ENCODE measurements at regions not wholly inside any gene's neighbourhood (a gene's known extent, or its start where the extent isn't known, plus 50 kb on each side); places are given as distances from the start of the nearest gene placed in this dataset.

- Histone ChIP-seq H3K4me3 (no peak overlapping the region), H3K27ac (peak overlapping the region in 1 of 21 experiments; percentile 34)
These were observed 108.8 kb downstream of the SQOR start for GRCh38 chr15:45743426-45744235.

GRCh38 chr15:45744236-45744589, 109.4 kb downstream of the SQOR start:
- Histone ChIP-seq H3K4me3 (no peak overlapping the region), H3K27ac (no peak overlapping the region)

GRCh38 chr15:45747426-45747825, 112.6 kb downstream of the SQOR start:
- no peak overlapping the region for H3K4me3 ChIP-seq

GRCh38 chr15:45751629-45752028, 116.8 kb downstream of the SQOR start:
- Histone ChIP-seq H3K4me3 (no peak overlapping the region), H3K27ac (no peak overlapping the region)

More at GRCh38 chr15:45747426-45747825, 112.6 kb downstream of the SQOR start:
- H3K27ac ChIP-seq: no peak overlapping the region

- H3K4me3 ChIP-seq: no peak overlapping the region
- no peak overlapping the region for H3K27ac ChIP-seq
These were observed 125.1 kb downstream of the SQOR start for GRCh38 chr15:45759936-45760335.

- Histone ChIP-seq H3K27ac (no peak overlapping the region), H3K4me3 (no peak overlapping the region)
These were observed 127.9 kb downstream of the SQOR start for GRCh38 chr15:45762726-45763125.

GRCh38 chr15:45763170-45763869, 128.5 kb downstream of the SQOR start:
- Histone ChIP-seq H3K27ac (no peak overlapping the region), H3K4me3 (no peak overlapping the region)

- Histone ChIP-seq H3K4me3 (no peak overlapping the region), H3K27ac (no peak overlapping the region)
These were observed 138.3 kb downstream of the SQOR start for GRCh38 chr15:45773149-45773548.

- no peak overlapping the region for H3K27ac ChIP-seq
- no peak overlapping the region for H3K4me3 ChIP-seq
These were observed 141.9 kb downstream of the SQOR start for GRCh38 chr15:45776772-45777171.

- Histone ChIP-seq H3K27ac (no peak overlapping the region), H3K4me3 (no peak overlapping the region)
These were observed 143.0 kb downstream of the SQOR start for GRCh38 chr15:45777781-45778180.

GRCh38 chr15:45780352-45780751, 145.5 kb downstream of the SQOR start:
- no peak overlapping the region for H3K4me3 ChIP-seq
- H3K27ac ChIP-seq: no peak overlapping the region

- no peak overlapping the region for H3K27ac ChIP-seq
- no peak overlapping the region for H3K4me3 ChIP-seq
These were observed 149.8 kb downstream of the SQOR start for GRCh38 chr15:45784656-45785055.

GRCh38 chr15:45785897-45786296, 151.1 kb downstream of the SQOR start:
- Histone ChIP-seq H3K27ac (no peak overlapping the region), H3K4me3 (no peak overlapping the region)

GRCh38 chr15:45790325-45790943, 155.6 kb downstream of the SQOR start:
- no peak overlapping the region for H3K4me3 ChIP-seq
- no peak overlapping the region for H3K27ac ChIP-seq

GRCh38 chr15:45794304-45794703, 159.5 kb downstream of the SQOR start:
- Histone ChIP-seq H3K27ac (no peak overlapping the region), H3K4me3 (no peak overlapping the region)

- Histone ChIP-seq H3K4me3 (no peak overlapping the region), H3K27ac (no peak overlapping the region)
These were observed 160.0 kb downstream of the SQOR start for GRCh38 chr15:45794712-45795439.

- no peak overlapping the region for H3K27ac ChIP-seq
- H3K4me3 ChIP-seq: no peak overlapping the region
These were observed 160.7 kb downstream of the SQOR start for GRCh38 chr15:45795440-45796069.

GRCh38 chr15:45796433-45796832, 161.6 kb downstream of the SQOR start:
- Histone ChIP-seq H3K4me3 (no peak overlapping the region), H3K27ac (no peak overlapping the region)

- no peak overlapping the region for H3K4me3 ChIP-seq
- H3K27ac ChIP-seq: no peak overlapping the region
These were observed 164.7 kb downstream of the SQOR start for GRCh38 chr15:45799508-45799907.

GRCh38 chr15:45801543-45801942, 166.7 kb downstream of the SQOR start:
- Histone ChIP-seq H3K27ac (no peak overlapping the region), H3K4me3 (no peak overlapping the region)
